Activated naive CD4-positive, alpha-beta T cell treated with anti-CD3 and anti-CD28 coated beads for 36 hours (primary cell): ENCODE measurements at regions not wholly inside any gene's neighbourhood (a gene's known extent, or its start where the extent isn't known, plus 50 kb on each side); places are given as distances from the start of the nearest gene placed in this dataset.

Source experiments
- CTCF ChIA-PET: fragments of 350-600 bp; sonication (Branson Sonifier 250); formaldehyde crosslinking; loops from one replicate; lab custom pipeline; 2021; ENCODE audit warnings: antibody characterized with exemption; lab: Charles Lee
- DNase-seq: peaks from one replicate; pipeline ENCODE4 v3.0.0-alpha.2; 2020
- H3K27ac Mint-ChIP-seq: one replicate; pipeline ENCODE4 v1.8.0; 2021; ENCODE audit warnings: mild to moderate bottlenecking, mixed read lengths
- H3K27me3 Mint-ChIP-seq: one replicate; pipeline ENCODE4 v1.8.0; 2021; ENCODE audit warnings: low read depth, mixed read lengths
- H3K36me3 Mint-ChIP-seq: one replicate; pipeline ENCODE4 v1.8.0; 2021; ENCODE audit warnings: low read depth, mixed read lengths
- H3K4me1 Mint-ChIP-seq: one replicate; pipeline ENCODE4 v1.8.0; 2021; ENCODE audit warnings: low read depth, mixed read lengths
- H3K4me3 Mint-ChIP-seq: one replicate; pipeline ENCODE4 v1.8.0; 2021; ENCODE audit warnings: mild to moderate bottlenecking, moderate library complexity, mixed read lengths
- H3K9me3 Mint-ChIP-seq: one replicate; pipeline ENCODE4 v1.8.0; 2021; ENCODE audit warnings: mixed read lengths
- intact Hi-C: fragments of 100-400 bp; cut with micrococcal nuclease; formaldehyde crosslinking; loops from one replicate; pipeline ENCODE4 v1.15.1; 2023

DNA sequence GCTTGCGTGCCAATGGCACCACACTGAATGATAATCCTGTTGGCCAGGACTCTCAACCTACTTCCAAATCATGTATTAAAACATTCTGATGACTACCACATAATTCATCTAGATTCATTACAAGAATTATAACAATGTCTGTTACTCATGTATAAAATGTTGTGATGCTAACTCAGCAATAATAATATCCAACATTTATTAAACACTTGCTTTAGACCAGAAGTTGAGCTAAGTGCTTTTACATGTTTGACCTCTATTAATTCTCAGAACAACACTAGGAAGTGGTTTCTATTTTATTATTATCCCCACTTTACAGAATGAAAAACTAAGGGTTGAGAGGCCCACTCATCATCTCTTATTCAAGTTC lies 178.4 kb downstream of the LNPK start:
- Mint-ChIP-seq H3K4me3 (no peak overlapping the region), H3K27me3 (peaks cover 24% of the 10 kb centered on the region), H3K36me3 (no peaks in the 10 kb centered on the region), H3K4me1 (no peaks in the 10 kb centered on the region), H3K27ac (no peak overlapping the region), H3K9me3 (no peaks in the 10 kb centered on the region)
- intact Hi-C loops: no loop called here
- CTCF ChIA-PET: interaction anchor here (1.0 kb wide), 2 partner anchors 9 to 16 kb away, joined by 3 read pairs; no protein-coding TSS in a partner anchor
- no peak for DNase-seq

GRCh38 chr2:175823002-175823706 lies 178.9 kb downstream of the LNPK start:
- Mint-ChIP-seq H3K27ac (no peak overlapping the region), H3K27me3 (peaks cover 22% of the 10 kb centered on the region)

DNA sequence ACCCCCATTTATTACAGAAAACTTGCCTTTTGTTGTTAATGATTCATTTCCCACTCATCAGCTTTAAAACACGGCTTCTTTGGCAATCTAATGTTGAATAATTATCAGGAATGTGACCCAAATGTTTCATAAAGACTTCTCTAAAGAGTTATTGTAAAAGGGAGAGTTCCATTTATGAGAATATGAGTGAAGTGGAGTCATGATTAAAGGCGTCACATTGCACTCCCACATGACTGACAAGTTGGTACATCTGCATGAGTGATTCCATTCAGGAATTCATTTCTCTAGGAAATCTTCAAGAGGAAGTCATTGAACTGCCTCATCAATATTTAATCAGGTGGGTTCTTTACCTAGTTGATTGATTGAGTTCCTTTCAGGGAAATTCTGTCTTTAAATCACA lies 184.8 kb downstream of the LNPK start:
- Mint-ChIP-seq H3K36me3 (no peaks in the 10 kb centered on the region), H3K27ac (no peak overlapping the region), H3K4me3 (no peak overlapping the region), H3K4me1 (no peaks in the 10 kb centered on the region), H3K9me3 (peaks cover 3% of the 10 kb centered on the region), H3K27me3 (peaks cover 22% of the 10 kb centered on the region)
- intact Hi-C loops: no loop called here
- no peak for DNase-seq
- CTCF ChIA-PET: no interaction called here

More at GRCh38 chr2:175823002-175823706, 178.9 kb downstream of the LNPK start:
- intact Hi-C loops: no loop called here
- Mint-ChIP-seq H3K4me1 (no peaks in the 10 kb centered on the region), H3K9me3 (no peaks in the 10 kb centered on the region), H3K4me3 (no peak overlapping the region), H3K36me3 (no peaks in the 10 kb centered on the region)
- CTCF ChIA-PET: interaction anchor here (1.0 kb wide), 2 partner anchors 8 to 16 kb away, joined by 3 read pairs; no protein-coding TSS in a partner anchor
- DNase-seq: no peak

GRCh38 chr2:175815537-175815936 lies 186.5 kb downstream of the LNPK start:
- DNase-seq: no peak
- intact Hi-C loops: no loop called here
- H3K4me1 Mint-ChIP-seq: no peaks in the 10 kb centered on the region
- peaks cover 3% of the 10 kb centered on the region for H3K9me3 Mint-ChIP-seq
- H3K27me3 Mint-ChIP-seq: peaks cover 15% of the 10 kb centered on the region
- H3K27ac Mint-ChIP-seq: no peak overlapping the region
- CTCF ChIA-PET: interaction anchor here (0.9 to 1.0 kb wide), 2 partner anchors 8 to 12 kb away, joined by 3 read pairs; no protein-coding TSS in a partner anchor
- H3K36me3 Mint-ChIP-seq: no peaks in the 10 kb centered on the region
- H3K4me3 Mint-ChIP-seq: no peak overlapping the region

DNA sequence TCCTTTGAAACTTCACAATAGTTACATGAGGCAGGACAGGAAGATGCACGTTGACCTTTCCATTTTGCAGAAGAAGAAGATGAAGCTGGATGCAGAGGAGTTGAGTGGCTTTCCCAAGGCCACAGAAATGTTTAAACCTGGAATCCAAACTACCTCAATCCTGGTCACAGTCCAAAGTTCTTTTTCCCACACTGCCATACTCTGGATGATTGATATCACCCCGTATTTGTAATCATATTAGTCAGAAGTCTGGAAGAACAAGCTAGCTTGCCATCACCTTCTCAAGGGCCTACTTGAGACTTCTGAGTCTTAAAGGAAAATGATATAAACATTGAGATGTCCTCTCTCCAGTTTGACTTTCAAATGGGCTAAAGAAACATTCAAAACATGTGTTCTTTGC lies 190.1 kb downstream of the LNPK start:
- intact Hi-C loops: no loop called here
- CTCF ChIA-PET: no interaction called here
- peaks cover 3% of the 10 kb centered on the region for H3K9me3 Mint-ChIP-seq
- no peak overlapping the region for H3K27ac Mint-ChIP-seq
- DNase-seq: no peak
- no peaks in the 10 kb centered on the region for H3K36me3 Mint-ChIP-seq
- H3K4me3 Mint-ChIP-seq: no peak overlapping the region
- no peaks in the 10 kb centered on the region for H3K4me1 Mint-ChIP-seq
- H3K27me3 Mint-ChIP-seq: peaks cover 24% of the 10 kb centered on the region

- peaks cover 28% of the 10 kb centered on the region for H3K27me3 Mint-ChIP-seq
- intact Hi-C loops: no loop called here
- H3K27ac Mint-ChIP-seq: no peak overlapping the region
- H3K9me3 Mint-ChIP-seq: no peaks in the 10 kb centered on the region
- CTCF ChIA-PET: no interaction called here
- no peaks in the 10 kb centered on the region for H3K36me3 Mint-ChIP-seq
- DNase-seq: no peak
- H3K4me3 Mint-ChIP-seq: no peak overlapping the region
- no peaks in the 10 kb centered on the region for H3K4me1 Mint-ChIP-seq
Measured at GRCh38 chr2:175808858-175809257, 193.2 kb downstream of the LNPK start.

DNA sequence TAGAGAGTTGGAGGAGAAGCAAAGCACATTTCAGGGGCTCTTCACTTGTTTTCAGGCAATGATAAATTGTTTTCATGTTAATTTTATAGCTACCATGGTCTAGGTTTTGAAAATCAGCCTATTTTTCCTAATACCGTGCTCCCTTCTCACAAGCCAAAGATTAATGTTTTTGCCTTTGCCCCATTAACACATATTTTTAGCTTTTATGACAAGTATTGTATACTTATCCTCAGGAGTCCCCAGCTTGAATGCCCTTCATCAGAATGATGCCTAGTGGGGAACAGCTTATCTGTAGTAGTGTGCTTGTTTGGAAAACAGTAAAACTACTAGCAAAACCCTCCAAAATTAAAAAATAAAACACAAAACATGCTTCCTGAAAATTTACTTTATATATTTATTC lies 194.0 kb downstream of the LNPK start:
- Mint-ChIP-seq H3K9me3 (no peaks in the 10 kb centered on the region), H3K27me3 (peaks cover 28% of the 10 kb centered on the region), H3K27ac (no peak overlapping the region), H3K4me1 (no peaks in the 10 kb centered on the region), H3K4me3 (no peak overlapping the region), H3K36me3 (no peaks in the 10 kb centered on the region)
- intact Hi-C loops: no loop called here
- DNase-seq: no peak
- CTCF ChIA-PET: no interaction called here

- no peak overlapping the region for H3K27ac Mint-ChIP-seq
- H3K36me3 Mint-ChIP-seq: no peaks in the 10 kb centered on the region
- DNase-seq: no peak
- no peak overlapping the region for H3K4me3 Mint-ChIP-seq
- intact Hi-C loops: no loop called here
- CTCF ChIA-PET: no interaction called here
- H3K4me1 Mint-ChIP-seq: no peaks in the 10 kb centered on the region
- peaks cover 27% of the 10 kb centered on the region for H3K27me3 Mint-ChIP-seq
- no peaks in the 10 kb centered on the region for H3K9me3 Mint-ChIP-seq
Measured at GRCh38 chr2:175807031-175807873, 194.8 kb downstream of the LNPK start.

GRCh38 chr2:175806570-175806969 lies 195.5 kb downstream of the LNPK start:
- CTCF ChIA-PET: no interaction called here
- no peak overlapping the region for H3K27ac Mint-ChIP-seq
- no peaks in the 10 kb centered on the region for H3K4me1 Mint-ChIP-seq
- intact Hi-C loops: no loop called here
- no peak overlapping the region for H3K4me3 Mint-ChIP-seq
- DNase-seq: no peak
- H3K36me3 Mint-ChIP-seq: no peaks in the 10 kb centered on the region
- peaks cover 29% of the 10 kb centered on the region for H3K27me3 Mint-ChIP-seq
- no peaks in the 10 kb centered on the region for H3K9me3 Mint-ChIP-seq

DNA sequence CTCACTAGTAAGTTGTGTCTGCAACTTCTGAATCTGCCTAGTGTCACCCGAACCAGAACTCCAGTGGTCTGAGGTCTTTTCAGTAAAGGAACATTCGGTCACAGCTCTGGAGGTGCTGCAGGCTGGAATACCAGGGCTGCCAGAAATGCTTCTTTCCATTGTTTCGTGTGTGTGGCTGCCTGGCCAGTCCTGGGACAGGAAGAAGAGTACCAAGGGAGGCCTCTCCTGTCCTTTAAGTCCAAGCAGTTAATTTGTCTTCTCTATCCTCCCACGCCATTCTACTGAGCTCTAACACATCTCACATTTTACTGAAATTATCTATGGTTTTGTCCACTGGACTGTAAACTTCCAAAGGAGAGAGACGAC lies 196.0 kb downstream of the LNPK start:
- no peak for DNase-seq
- Mint-ChIP-seq H3K27ac (no peak overlapping the region), H3K4me1 (no peaks in the 10 kb centered on the region), H3K9me3 (no peaks in the 10 kb centered on the region), H3K36me3 (no peaks in the 10 kb centered on the region), H3K4me3 (no peak overlapping the region), H3K27me3 (peaks cover 27% of the 10 kb centered on the region)
- intact Hi-C loops: no loop called here
- CTCF ChIA-PET: no interaction called here

GRCh38 chr2:175805442-175806124 lies 196.5 kb downstream of the LNPK start:
- Mint-ChIP-seq H3K4me1 (no peaks in the 10 kb centered on the region), H3K9me3 (no peaks in the 10 kb centered on the region), H3K27ac (no peak overlapping the region), H3K27me3 (peaks cover 26% of the 10 kb centered on the region), H3K36me3 (no peaks in the 10 kb centered on the region), H3K4me3 (no peak overlapping the region)
- DNase-seq: no peak
- CTCF ChIA-PET: no interaction called here
- intact Hi-C loops: no loop called here

GRCh38 chr2:175804122-175804521 lies 197.9 kb downstream of the LNPK start:
- no peak overlapping the region for H3K27ac Mint-ChIP-seq
- DNase-seq: no peak
- H3K36me3 Mint-ChIP-seq: no peaks in the 10 kb centered on the region
- peaks cover 22% of the 10 kb centered on the region for H3K27me3 Mint-ChIP-seq
- no peaks in the 10 kb centered on the region for H3K9me3 Mint-ChIP-seq
- no peak overlapping the region for H3K4me3 Mint-ChIP-seq
- H3K4me1 Mint-ChIP-seq: no peaks in the 10 kb centered on the region
- CTCF ChIA-PET: no interaction called here
- intact Hi-C loops: no loop called here
